D721Med (cell line): ENCODE measurements at regions not wholly inside any gene's neighbourhood (a gene's known extent, or its start where the extent isn't known, plus 50 kb on each side); places are given as distances from the start of the nearest gene placed in this dataset.

ENCODE experiments used
- DNase-seq: peaks from one replicate; pipeline ENCODE4 v3.0.0; 2011; ENCODE audit warnings: low spot score; ENCODE audit not compliant: insufficient read length
- FAIRE-seq: peaks from 2 replicates; lab custom pipeline; 2011; peaks lifted over from hg19 to GRCh38; lab: Jason Lieb, UNC
- TF ChIP-seq, protein P1 (sequence below): IDR thresholded peaks from 2 replicates; pipeline ENCODE4 v1.5.1; 2012; ENCODE audit warnings: mild to moderate bottlenecking, control low read depth; ENCODE audit not compliant: insufficient read depth; ENCODE audit errors: missing control alignments

DNA sequence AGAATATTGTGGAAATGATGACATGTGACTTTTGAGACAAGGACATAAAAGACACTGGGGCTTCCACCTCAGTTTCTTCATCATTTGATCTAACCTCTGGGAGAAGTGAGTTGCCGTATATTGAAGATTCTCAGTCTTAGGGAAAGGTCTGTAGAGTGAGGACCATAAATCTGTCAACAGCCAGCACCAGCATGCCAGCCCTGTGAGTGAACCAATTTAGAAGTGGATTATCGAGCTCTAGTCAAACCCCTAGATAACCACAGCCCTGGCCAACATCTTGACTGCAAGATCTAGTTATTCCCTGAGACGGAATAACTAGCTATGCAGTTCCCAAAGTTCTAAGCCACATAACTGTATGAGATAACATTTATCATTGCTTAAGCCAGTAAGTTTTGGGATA lies 108.8 kb upstream of the PTPRR start:
- FAIRE-seq, result no peak
- TF ChIP-seq, protein P1, sequence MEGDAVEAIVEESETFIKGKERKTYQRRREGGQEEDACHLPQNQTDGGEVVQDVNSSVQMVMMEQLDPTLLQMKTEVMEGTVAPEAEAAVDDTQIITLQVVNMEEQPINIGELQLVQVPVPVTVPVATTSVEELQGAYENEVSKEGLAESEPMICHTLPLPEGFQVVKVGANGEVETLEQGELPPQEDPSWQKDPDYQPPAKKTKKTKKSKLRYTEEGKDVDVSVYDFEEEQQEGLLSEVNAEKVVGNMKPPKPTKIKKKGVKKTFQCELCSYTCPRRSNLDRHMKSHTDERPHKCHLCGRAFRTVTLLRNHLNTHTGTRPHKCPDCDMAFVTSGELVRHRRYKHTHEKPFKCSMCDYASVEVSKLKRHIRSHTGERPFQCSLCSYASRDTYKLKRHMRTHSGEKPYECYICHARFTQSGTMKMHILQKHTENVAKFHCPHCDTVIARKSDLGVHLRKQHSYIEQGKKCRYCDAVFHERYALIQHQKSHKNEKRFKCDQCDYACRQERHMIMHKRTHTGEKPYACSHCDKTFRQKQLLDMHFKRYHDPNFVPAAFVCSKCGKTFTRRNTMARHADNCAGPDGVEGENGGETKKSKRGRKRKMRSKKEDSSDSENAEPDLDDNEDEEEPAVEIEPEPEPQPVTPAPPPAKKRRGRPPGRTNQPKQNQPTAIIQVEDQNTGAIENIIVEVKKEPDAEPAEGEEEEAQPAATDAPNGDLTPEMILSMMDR, result no peak
- no peak for DNase-seq

DNA sequence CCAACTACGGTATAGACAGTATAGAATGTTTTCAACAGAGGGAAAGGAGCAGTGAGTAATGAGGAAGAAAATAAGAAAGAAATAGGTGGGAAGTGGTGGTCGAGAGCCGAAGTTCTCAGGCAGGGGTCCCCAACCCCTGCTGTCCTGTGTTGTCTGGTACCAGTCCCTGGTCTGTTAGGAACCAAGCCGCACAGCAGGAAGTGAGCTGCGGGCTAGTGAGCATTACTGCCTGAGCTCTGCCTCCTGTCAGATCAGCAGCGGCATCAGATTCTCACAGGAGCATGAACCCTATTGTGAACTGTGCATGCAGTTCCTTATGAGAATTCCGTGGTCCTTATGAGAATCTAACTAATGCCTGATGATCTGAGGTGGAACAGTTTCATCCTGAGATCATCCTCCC lies 107.3 kb upstream of the PTPRR start:
- FAIRE-seq (no peak), DNase-seq (no peak)
- TF ChIP-seq, protein P1, result no peak

GRCh38 chr12:71024827-71025226 lies 104.3 kb upstream of the PTPRR start:
- TF ChIP-seq, protein P1, result no peak
- no peak for FAIRE-seq
- DNase-seq, result no peak

GRCh38 chr12:71024281-71024680 lies 103.7 kb upstream of the PTPRR start:
- DNase-seq, result no peak
- TF ChIP-seq, protein P1, result no peak
- FAIRE-seq, result no peak

- TF ChIP-seq, protein P1, result no peak
- FAIRE-seq (no peak), DNase-seq (no peak)
Measured at GRCh38 chr12:71021491-71021890, 101.0 kb upstream of the PTPRR start.

- no peak for FAIRE-seq
- no peak for DNase-seq
- TF ChIP-seq, protein P1, result no peak
Measured at GRCh38 chr12:71019282-71019831, 98.8 kb upstream of the PTPRR start.

- TF ChIP-seq, protein P1, result no peak
- no peak for FAIRE-seq
Measured at GRCh38 chr12:71018682-71019081, 98.1 kb upstream of the PTPRR start.

More at GRCh38 chr12:71018682-71019081, 98.1 kb upstream of the PTPRR start:
- no peak for DNase-seq
